NB4 (cell line): ENCODE measurements at regions not wholly inside any gene's neighbourhood (a gene's known extent, or its start where the extent isn't known, plus 50 kb on each side); places are given as distances from the start of the nearest gene placed in this dataset.
"Not testable (repeated sequence)": the region's sequence is repeated elsewhere in the genome, so short reads cannot be mapped to it uniquely, and the experiment has no call there.

ENCODE experiments used
- DNase-seq: peaks from one replicate; pipeline ENCODE4 v3.0.0; 2010; ENCODE audit warnings: low read depth
- H3K4me3 ChIP-seq: one replicate; pipeline ENCODE4 v1.5.1; 2011; ENCODE audit warnings: mild to moderate bottlenecking, low read depth, low read length, moderate library complexity
- MAX ChIP-seq: IDR thresholded peaks from 2 replicates; pipeline ENCODE4 v1.6.1; 2011; ENCODE audit warnings: low read depth, low read length
- MYC ChIP-seq: IDR thresholded peaks from 2 replicates; pipeline ENCODE4 v1.6.1; 2011; ENCODE audit warnings: low read depth, low read length
- POLR2A ChIP-seq: IDR thresholded peaks from 2 replicates; pipeline ENCODE4 v1.6.1; 2011; ENCODE audit warnings: mild to moderate bottlenecking; ENCODE audit not compliant: insufficient read length; ENCODE audit errors: extremely low read depth
- TF ChIP-seq, protein P1 (sequence below): IDR thresholded peaks from one replicate; pipeline ENCODE4 v1.5.1; 2012; ENCODE audit warnings: low read depth, low read length

- no peak for DNase-seq
- TF ChIP-seq POLR2A (no peak), MYC (no peak), MAX (no peak)
- TF ChIP-seq, protein P1, sequence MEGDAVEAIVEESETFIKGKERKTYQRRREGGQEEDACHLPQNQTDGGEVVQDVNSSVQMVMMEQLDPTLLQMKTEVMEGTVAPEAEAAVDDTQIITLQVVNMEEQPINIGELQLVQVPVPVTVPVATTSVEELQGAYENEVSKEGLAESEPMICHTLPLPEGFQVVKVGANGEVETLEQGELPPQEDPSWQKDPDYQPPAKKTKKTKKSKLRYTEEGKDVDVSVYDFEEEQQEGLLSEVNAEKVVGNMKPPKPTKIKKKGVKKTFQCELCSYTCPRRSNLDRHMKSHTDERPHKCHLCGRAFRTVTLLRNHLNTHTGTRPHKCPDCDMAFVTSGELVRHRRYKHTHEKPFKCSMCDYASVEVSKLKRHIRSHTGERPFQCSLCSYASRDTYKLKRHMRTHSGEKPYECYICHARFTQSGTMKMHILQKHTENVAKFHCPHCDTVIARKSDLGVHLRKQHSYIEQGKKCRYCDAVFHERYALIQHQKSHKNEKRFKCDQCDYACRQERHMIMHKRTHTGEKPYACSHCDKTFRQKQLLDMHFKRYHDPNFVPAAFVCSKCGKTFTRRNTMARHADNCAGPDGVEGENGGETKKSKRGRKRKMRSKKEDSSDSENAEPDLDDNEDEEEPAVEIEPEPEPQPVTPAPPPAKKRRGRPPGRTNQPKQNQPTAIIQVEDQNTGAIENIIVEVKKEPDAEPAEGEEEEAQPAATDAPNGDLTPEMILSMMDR: no peak
- H3K4me3 ChIP-seq: no peak overlapping the region
Observed at GRCh38 chr9:38250279-38251035, 142.0 kb upstream of the ALDH1B1 start.

DNA sequence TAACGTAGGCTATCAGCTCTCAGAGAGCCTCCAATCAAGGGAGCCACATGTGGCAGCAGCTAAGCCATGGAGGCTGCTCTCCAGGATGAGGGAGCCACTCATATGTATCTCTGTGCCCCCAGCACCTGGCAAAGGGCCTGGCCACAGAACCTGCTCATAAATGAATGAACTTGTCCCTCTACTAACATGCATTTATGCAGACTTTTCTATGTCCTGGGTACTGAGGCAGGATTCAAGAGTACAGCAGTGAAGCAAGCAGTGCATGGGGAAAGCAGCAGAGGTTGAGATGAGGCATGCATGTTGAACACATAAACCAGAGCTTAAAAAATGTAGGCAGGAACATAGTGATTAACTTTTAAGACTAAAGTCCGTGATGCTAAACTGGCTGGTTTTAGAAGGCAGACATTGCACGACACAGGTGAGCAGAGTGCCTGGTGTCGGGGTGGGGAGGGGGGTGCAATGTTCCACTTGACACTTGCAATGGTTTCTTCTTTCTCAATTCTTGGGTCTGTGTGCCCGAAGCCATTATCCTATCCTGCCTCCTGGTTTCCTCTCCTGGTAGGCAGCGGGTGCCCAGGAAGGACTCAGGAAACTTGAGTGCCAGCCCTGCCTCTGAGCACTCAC is 142.8 kb upstream of the ALDH1B1 start:
- TF ChIP-seq, protein P1: no peak
- no peak for TF ChIP-seq POLR2A
- no peak for TF ChIP-seq MAX
- no peak for TF ChIP-seq MYC

DNA sequence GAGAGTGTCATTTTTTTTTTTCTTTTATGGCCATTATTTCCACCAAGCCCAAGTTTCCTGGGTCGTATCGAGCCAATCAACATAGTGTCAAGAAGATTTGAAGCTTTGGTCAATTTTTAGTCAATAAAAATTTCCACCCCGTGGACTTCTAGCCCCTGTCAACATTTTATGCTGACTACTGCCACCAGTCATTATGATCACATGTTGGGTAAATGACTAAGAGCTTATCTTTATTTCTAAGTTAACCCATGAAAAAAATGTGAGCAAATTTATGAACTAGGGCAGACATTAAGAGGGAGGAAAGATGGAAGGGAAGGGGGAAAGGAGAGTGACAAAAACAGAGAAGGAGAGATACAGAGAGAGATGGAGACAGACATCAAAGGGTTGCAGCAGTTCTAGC is 143.5 kb upstream of the ALDH1B1 start:
- no peak for DNase-seq
- no peak overlapping the region for H3K4me3 ChIP-seq
- no peak for TF ChIP-seq MAX
- TF ChIP-seq MYC: no peak
- TF ChIP-seq, protein P1: no peak
- no peak for TF ChIP-seq POLR2A

More for the DNA sequence above, 142.8 kb upstream of the ALDH1B1 start:
- DNase-seq: no peak
- H3K4me3 ChIP-seq: no peak overlapping the region

GRCh38 chr9:38246833-38247232 is 145.7 kb upstream of the ALDH1B1 start:
- TF ChIP-seq MAX: no peak
- no peak for TF ChIP-seq MYC
- no peak for TF ChIP-seq POLR2A
- no peak for DNase-seq
- H3K4me3 ChIP-seq: no peak overlapping the region

DNA sequence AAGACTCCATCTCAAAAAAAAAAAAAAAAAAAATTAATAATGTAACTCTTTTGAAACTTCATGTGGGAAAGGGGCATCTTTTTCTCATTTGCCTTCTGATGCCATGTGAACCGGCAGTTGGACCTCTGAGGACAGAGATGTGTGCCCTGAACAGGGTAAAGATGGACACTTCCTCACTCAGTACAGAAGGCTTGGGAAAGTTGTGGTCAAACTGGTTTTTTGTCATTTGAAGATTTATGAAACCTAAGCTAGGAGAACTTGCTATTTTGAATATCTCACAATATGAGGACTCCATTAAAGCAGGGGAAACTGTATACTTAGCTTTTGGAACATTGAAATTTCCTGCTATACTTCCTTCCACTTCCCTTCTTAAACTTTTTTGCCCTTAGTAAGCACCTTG is 147.5 kb upstream of the ALDH1B1 start:
- no peak for DNase-seq
- TF ChIP-seq, protein P1: no peak
- TF ChIP-seq MYC (no peak), POLR2A (no peak), MAX (no peak)
- no peak overlapping the region for H3K4me3 ChIP-seq

DNA sequence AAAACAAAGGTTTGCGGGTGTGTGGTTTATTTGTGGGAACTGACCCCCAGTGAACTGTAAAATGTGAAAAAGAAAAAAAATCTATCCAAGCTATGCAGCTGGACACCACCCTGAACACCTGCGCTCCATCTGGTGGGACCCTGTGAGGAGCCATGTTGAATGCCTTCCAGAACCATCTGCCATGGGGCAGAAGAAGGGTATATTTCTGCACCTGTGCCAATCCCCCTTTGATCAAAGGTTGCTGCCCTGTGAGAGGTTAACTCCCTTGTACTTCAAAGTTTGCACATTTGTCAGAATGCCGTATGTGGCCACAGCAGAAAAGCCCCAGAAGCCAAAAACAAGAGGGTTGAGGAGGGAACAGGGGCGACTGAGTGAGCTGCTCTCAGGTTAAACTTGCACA is 148.5 kb upstream of the ALDH1B1 start:
- no peak for DNase-seq
- TF ChIP-seq POLR2A (no peak), MAX (no peak), MYC (no peak)
- TF ChIP-seq, protein P1: no peak
- H3K4me3 ChIP-seq: no peak overlapping the region

DNA sequence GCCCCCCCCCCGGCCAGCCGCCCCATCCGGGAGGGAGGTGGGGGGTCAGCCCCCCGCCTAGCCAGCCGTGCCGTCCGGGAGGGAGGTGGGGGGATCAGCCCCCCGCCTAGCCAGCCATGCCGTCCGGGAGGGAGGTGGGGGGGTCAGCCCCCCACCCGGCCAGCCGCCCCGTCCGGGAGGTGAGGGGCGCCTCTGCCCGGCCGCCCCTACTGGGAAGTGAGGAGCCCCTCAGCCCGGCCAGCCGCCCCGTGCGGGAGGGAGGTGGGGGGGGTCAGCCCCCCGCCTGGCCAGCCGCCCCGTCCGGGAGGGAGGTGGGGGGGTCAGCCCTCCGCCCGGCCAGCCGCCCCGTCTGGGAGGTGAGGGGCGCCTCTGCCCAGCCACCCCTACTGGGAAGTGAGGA is 150.4 kb upstream of the ALDH1B1 start:
- DNase-seq, H3K4me3 ChIP-seq: not testable (repeated sequence)
